HepG2 (cell line): ENCODE measurements at regions not wholly inside any gene's neighbourhood (a gene's known extent, or its start where the extent isn't known, plus 50 kb on each side); places are given as distances from the start of the nearest gene placed in this dataset.

Source experiments
- CBX5 ChIP-seq: sonication (generic); formaldehyde crosslinking; IDR thresholded peaks from 2 replicates; pipeline ENCODE4 v1.4.0; 2020; ENCODE audit warnings: missing genetic modification reagents, borderline replicate concordance
- EZH2 ChIP-seq: conservative IDR thresholded peaks from 2 replicates; pipeline ENCODE4 v1.6.1; 2012; ENCODE audit warnings: mild to moderate bottlenecking, low read depth, low read length, moderate library complexity
- HDAC6 ChIP-seq: fragments of 200-600 bp; sonication (generic); IDR thresholded peaks from 2 replicates; pipeline ENCODE4 v1.7.0; 2017; ENCODE audit warnings: mild to moderate bottlenecking, antibody characterized with exemption, low read length, low read depth
- MTF2 ChIP-seq: sonication (generic); formaldehyde crosslinking; IDR thresholded peaks from 2 replicates; pipeline ENCODE4 v1.5.0; 2020; ENCODE audit warnings: missing genetic modification reagents, borderline replicate concordance
- POLR2A ChIP-seq, 2 experiments: IDR thresholded peaks; 2 replicates each; pipeline ENCODE4 v1.6.1; 2011; ENCODE audit warnings: low read depth in 2 of 2, low read length in 2 of 2, mild to moderate bottlenecking in 1 of 2, moderate library complexity in 1 of 2; ENCODE audit not compliant: insufficient read depth in 1 of 2
- POLR2AphosphoS5 ChIP-seq: IDR thresholded peaks from 2 replicates; pipeline ENCODE4 v1.6.1; 2012; ENCODE audit warnings: low read depth, low read length
- REPIN1 ChIP-seq: sonication (generic); formaldehyde crosslinking; IDR thresholded peaks from 2 replicates; pipeline ENCODE4 v1.8.0; 2022; ENCODE audit warnings: missing genetic modification reagents, low read depth, mild to moderate bottlenecking, borderline replicate concordance
- SMC3 ChIP-seq: IDR thresholded peaks from 2 replicates; pipeline ENCODE4 v1.6.1; 2011; ENCODE audit warnings: low read length, improper control_type of control experiment
- ZNF207 ChIP-seq: fragments of 450-650 bp; IDR thresholded peaks from 2 replicates; pipeline ENCODE4 v1.6.1; 2016; ENCODE audit warnings: antibody characterized with exemption, borderline replicate concordance
- TF ChIP-seq, protein P1 (sequence below): sonication (generic); formaldehyde crosslinking; IDR thresholded peaks from 2 replicates; pipeline ENCODE4 v1.5.0; 2020; ENCODE audit warnings: mild to moderate bottlenecking, missing genetic modification reagents, moderate library complexity
- TF ChIP-seq, protein P2 (sequence below): fragments of 450-650 bp; IDR thresholded peaks from 2 replicates; pipeline ENCODE4 v1.6.1; 2017; ENCODE audit warnings: mild to moderate bottlenecking
- TF ChIP-seq, protein P3 (sequence below): sonication (generic); formaldehyde crosslinking; IDR thresholded peaks from 2 replicates; pipeline ENCODE4 v1.4.0; 2020; ENCODE audit warnings: low read depth, mild to moderate bottlenecking, missing genetic modification reagents

DNA sequence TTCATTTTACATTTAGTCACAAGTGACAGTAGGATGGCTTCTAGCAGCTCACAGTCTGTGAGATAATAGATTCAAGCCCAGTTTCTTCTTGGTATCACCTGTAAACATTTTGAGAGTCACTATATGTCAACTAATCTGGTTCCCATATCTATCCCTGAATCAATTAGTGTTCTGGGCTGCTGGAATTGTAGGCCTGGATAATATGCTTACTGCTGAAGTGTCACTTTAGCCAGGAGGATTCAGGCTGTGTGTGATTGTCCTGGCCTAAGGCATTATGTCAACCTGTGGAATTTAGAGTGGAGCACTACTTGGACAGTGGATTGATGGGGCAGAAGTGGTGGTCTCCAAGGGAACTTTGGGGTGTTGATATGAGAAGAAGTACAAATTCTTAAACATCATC is 1071.8 kb upstream of the CITED2 start:
- TF ChIP-seq POLR2AphosphoS5 (no peak), HDAC6 (no peak), EZH2 (no peak), REPIN1 (no peak), ZNF207 (no peak), SMC3 (no peak), POLR2A (IDR thresholded peaks at IDR 0.05; ENCODE audit: insufficient read depth in 1 of 2, low read depth in 2 of 2, low read length in 2 of 2) (no peak), MTF2 (no peak), CBX5 (CRISPR knock-in tag) (no peak)
- TF ChIP-seq, protein P1, sequence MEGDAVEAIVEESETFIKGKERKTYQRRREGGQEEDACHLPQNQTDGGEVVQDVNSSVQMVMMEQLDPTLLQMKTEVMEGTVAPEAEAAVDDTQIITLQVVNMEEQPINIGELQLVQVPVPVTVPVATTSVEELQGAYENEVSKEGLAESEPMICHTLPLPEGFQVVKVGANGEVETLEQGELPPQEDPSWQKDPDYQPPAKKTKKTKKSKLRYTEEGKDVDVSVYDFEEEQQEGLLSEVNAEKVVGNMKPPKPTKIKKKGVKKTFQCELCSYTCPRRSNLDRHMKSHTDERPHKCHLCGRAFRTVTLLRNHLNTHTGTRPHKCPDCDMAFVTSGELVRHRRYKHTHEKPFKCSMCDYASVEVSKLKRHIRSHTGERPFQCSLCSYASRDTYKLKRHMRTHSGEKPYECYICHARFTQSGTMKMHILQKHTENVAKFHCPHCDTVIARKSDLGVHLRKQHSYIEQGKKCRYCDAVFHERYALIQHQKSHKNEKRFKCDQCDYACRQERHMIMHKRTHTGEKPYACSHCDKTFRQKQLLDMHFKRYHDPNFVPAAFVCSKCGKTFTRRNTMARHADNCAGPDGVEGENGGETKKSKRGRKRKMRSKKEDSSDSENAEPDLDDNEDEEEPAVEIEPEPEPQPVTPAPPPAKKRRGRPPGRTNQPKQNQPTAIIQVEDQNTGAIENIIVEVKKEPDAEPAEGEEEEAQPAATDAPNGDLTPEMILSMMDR (CRISPR knock-in tag): no peak
- TF ChIP-seq, protein P2, sequence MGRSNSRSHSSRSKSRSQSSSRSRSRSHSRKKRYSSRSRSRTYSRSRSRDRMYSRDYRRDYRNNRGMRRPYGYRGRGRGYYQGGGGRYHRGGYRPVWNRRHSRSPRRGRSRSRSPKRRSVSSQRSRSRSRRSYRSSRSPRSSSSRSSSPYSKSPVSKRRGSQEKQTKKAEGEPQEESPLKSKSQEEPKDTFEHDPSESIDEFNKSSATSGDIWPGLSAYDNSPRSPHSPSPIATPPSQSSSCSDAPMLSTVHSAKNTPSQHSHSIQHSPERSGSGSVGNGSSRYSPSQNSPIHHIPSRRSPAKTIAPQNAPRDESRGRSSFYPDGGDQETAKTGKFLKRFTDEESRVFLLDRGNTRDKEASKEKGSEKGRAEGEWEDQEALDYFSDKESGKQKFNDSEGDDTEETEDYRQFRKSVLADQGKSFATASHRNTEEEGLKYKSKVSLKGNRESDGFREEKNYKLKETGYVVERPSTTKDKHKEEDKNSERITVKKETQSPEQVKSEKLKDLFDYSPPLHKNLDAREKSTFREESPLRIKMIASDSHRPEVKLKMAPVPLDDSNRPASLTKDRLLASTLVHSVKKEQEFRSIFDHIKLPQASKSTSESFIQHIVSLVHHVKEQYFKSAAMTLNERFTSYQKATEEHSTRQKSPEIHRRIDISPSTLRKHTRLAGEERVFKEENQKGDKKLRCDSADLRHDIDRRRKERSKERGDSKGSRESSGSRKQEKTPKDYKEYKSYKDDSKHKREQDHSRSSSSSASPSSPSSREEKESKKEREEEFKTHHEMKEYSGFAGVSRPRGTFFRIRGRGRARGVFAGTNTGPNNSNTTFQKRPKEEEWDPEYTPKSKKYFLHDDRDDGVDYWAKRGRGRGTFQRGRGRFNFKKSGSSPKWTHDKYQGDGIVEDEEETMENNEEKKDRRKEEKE: no peak
- TF ChIP-seq, protein P3, sequence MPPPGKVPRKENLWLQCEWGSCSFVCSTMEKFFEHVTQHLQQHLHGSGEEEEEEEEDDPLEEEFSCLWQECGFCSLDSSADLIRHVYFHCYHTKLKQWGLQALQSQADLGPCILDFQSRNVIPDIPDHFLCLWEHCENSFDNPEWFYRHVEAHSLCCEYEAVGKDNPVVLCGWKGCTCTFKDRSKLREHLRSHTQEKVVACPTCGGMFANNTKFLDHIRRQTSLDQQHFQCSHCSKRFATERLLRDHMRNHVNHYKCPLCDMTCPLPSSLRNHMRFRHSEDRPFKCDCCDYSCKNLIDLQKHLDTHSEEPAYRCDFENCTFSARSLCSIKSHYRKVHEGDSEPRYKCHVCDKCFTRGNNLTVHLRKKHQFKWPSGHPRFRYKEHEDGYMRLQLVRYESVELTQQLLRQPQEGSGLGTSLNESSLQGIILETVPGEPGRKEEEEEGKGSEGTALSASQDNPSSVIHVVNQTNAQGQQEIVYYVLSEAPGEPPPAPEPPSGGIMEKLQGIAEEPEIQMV (CRISPR knock-in tag): no peak
